ENCODE measurements at regions not wholly inside any gene's neighbourhood (a gene's known extent, or its start where the extent isn't known, plus 50 kb on each side); places are given as distances from the start of the nearest gene placed in this dataset.

DNA sequence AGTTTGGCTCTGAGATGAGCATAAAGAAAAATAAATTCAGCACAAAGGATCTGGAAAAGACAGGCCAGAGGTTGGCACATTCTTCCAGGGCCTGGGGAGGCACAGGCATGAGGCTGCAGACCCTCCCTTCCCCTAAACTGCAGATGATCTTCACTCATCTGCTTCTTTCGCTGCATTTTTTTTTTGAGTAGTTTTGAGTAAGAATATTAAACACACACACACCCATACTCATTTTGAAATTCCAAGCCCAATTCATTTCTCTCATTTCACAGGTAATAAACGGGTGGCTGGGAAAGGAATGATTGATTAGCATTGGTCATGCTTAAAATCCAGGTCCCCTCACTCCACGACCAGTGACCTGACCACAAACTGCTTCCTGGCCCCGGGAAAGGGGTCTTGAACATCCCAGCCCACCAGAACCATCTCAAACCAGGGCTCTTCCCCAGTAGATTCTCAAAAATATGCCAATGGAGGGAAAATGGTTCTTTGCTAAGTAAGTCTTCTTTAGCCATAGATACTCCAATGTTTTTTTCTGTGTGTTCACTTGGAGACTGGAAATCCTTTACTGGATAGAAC lies 219.6 kb downstream of the ANAPC1 start:
- TF ChIP-seq CTCF (IDR thresholded peaks at IDR 0.05; ENCODE audit: extremely low read depth in 1 of 2, insufficient read depth in 1 of 2, low read depth in 1 of 2, low read length in 2 of 2) (no peak), MAX (IDR thresholded peaks at IDR 0.05; ENCODE audit: insufficient read depth, insufficient read length) (no peak), POLR2A (IDR thresholded peaks at IDR 0.05; ENCODE audit: low read depth, low read length) (no peak), JUN (IDR thresholded peaks at IDR 0.05; ENCODE audit: borderline replicate concordance, insufficient read depth, insufficient read length, low read depth) (no peak), POLR2AphosphoS5 (IDR thresholded peaks at IDR 0.05; ENCODE audit: insufficient read depth, low read depth, low read length) (no peak), EZH2 (IDR thresholded peaks at IDR 0.05; ENCODE audit: borderline replicate concordance, low read depth, low read length, severe bottlenecking) (no peak), GATA2 (IDR thresholded peaks at IDR 0.05; ENCODE audit: insufficient read depth, insufficient read length, low read depth, low read length) (no peak), MYC (IDR thresholded peaks at IDR 0.05; ENCODE audit: low read depth, low read length) (no peak), FOS (IDR thresholded peaks at IDR 0.05; ENCODE audit: borderline replicate concordance, insufficient read depth, low read length) (no peak)
